Activated CD8-positive, alpha-beta memory T cell treated with anti-CD3 and anti-CD28 coated beads, Interleukin-2, amount 50 U/mL, for 48 hours (primary cell): ENCODE measurements at regions not wholly inside any gene's neighbourhood (a gene's known extent, or its start where the extent isn't known, plus 50 kb on each side); places are given as distances from the start of the nearest gene placed in this dataset.
"Not testable (repeated sequence)": the region's sequence is repeated elsewhere in the genome, so short reads cannot be mapped to it uniquely, and the experiment has no call there.

ENCODE experiments used
- DNase-seq: peaks from one replicate; pipeline ENCODE4 v3.0.0-alpha.2; 2020

DNA sequence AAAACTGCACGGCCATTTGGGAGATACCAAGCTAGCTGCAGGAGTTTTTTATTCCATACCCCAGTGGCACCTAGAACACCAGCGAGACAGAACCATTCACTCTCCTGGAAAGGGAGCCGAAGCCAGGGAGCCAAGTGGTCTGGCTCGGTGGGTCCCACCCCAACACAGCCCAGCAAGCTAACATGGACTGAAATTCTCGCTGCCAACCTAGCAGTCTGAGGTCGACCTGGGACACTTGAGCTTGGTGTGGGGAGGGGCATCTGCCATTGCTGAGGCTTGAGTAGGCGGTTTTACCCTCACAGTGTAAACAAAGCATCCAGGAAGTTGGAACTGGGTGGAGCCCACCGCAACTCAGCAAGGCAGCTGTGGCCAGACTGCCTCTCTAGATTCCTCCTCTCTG is 108.9 kb upstream of the CHD1 start:
- DNase-seq, result no peak

DNA sequence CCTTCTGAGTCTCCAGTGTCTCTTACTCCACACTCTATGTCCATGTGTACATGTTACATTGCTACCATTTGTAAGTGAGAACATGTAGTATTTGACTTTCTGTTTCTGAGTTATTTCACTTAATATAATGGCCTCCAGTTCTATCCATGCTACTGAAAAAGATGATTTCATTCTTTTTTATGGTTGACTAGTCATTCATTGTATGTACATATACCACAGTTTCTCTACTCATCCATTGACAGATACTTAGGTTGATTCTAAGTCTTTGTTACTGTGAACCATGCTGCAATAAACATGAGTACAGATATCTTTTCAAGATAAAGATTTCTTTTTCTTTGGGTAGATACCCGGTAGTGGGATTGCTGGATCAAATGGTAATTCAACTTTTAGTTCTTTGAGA is 107.1 kb upstream of the CHD1 start:
- DNase-seq, result no peak

DNA sequence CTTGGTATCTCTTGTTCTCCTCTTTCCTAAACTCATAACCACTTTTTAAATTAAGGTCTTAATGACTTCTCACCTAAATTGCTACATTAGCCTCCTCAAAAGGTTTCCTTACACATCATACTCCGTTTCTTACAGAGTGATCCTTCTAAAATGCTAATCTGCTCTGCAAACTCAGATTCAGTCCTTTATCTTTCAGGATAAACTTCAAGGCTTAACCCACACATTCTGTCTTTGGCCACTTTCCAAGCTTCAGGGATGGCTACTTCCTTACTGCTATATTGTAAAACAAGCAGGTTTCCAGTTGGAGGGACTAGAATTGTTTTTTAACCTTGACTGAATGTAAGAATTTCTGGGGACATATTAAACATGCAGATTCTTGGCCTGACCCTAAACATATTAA is 105.5 kb upstream of the CHD1 start:
- DNase-seq, result no peak

DNA sequence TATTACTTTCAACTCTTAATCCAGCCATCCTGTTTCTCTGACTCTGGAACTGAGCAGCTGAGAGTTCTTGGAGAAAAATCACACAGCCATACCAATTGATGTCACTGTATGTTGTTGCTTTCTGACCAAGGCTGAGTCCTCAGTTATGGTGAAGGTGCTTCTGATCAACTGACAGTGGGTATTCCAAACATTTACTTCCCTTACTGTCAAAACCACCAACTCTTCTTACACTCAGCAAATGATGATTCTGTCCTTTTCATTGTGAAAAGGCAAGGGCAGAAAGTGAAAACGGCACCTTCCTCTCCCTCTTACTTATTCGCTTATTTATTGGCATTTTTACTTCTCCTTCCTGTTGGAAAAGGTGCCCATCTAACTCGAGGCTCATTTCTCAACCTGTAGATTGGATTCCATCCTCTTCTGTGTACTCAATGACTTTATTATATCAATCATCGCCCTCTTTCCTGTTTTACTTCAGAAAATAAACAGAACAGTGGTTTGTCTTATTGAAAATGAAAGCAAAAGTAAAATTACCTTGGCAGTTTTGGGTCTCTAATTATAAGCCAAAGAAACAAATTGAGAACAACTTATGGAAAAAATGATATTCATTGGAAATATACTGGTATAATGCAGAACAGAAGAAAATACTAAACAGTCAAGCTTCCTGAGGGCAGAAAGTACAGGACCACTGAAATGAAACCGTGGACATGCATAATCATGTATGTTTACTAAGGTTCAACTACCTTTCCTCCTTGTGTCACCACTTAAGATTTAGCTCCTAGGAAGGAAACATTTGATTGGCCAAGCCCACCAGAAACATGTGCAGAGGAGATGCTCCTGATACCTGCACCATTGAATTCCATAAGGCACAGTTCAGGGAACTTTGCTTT is 104.5 kb upstream of the CHD1 start:
- DNase-seq, result no peak

- DNase-seq, result no peak
Observed at GRCh38 chr5:99032234-99033013, 103.6 kb upstream of the CHD1 start.

DNA sequence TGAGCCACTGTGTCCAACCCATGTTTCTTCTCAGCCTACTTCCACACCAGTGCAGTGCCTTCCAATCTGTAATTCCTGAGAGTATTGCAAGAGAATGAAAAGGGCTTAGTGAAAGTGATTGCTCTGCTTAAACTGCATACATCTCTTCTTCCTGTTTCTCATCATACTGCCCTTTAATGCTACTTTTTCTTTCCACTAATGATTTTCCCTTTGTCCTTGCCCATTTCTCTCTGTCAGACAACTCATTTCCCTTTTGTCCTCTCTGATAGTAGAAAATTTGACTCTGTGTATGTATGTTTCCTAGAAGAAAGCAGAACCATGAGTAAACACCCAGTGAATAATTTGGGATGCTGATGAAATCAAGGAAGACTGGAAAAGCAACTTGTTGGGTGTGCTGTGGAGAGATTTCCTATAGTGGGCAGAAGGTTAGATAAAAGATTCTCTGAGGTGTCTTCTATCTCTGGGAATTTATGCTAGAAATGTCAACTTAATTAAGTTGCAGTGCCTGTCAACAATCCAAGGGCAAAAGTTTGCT is 102.2 kb upstream of the CHD1 start:
- no peak for DNase-seq

DNA sequence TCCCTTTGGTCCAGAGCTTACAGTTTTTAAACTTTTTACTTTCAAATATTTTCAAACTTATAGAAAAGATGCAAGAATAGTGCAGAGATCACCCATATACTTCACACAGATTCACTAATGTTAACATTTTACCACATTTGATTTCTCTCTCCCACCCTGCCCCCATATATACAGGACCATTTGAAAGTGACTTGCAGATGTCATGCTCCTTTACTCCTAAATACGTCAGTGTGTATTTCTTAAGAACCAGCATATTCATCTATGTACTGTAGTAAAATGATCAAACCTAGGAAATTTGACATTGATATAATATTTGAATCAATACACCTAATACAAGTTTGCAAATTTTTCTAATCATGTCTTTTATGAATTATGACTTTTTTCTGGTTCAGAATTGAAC is 100.4 kb upstream of the CHD1 start:
- DNase-seq, result no peak

DNA sequence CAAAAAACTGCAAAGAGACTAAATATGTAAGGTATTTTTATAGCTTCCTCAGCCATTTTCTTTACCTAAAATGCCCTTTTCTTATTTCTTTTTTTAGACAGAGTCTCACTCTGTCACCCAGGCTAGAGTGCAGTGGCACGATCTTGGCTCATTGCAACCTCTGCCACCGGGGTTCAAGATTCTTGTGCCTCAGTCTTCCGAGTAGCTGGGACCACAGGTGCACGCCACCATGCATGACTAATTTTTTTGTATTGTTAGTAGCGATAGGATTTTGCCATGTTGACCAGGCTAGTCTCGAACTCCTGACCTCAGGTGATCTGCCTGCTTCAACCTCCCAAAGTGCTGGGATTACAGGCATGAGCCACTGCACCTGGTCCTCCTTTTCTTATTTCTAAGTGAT is 99.4 kb upstream of the CHD1 start:
- DNase-seq, result not testable (repeated sequence)

DNA sequence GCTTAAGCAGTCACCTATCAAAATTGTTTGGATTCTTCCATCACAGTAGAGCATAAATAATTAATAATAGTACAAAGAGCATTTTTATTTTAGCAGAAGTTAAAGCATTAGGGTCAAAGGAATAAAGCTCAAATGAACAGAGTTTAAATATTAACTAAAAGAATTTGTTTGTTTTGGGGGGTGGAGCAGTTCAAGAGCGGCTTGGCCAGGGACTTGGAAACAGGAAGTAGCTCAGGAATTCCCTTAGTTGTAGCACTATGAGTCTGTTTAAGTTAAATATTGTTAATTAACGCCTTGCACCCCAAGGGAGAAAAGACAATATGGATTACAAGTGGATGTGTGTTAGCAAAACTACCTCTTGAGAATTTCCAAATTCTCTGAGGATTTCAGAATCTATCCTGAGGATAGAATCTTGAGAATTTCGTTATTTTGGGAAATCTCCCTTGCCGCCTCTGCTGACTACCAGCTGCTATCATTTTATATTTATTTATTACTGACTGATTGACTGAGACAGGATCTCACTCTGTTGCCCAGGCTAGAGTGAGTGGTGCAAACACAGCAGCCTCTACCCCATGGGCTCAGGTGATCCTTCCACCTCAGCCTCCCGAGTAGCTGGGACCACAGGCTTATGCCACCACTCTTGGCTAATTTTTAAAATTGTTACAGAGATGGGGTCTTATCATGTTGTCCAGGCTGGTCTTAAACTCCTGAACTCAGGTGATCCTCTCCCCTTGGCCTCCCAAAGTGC is 96.7 kb upstream of the CHD1 start:
- no peak for DNase-seq

- DNase-seq, result no peak
Observed at GRCh38 chr5:99023330-99023729, 94.5 kb upstream of the CHD1 start.

GRCh38 chr5:99022250-99022649 is 93.4 kb upstream of the CHD1 start:
- no peak for DNase-seq

DNA sequence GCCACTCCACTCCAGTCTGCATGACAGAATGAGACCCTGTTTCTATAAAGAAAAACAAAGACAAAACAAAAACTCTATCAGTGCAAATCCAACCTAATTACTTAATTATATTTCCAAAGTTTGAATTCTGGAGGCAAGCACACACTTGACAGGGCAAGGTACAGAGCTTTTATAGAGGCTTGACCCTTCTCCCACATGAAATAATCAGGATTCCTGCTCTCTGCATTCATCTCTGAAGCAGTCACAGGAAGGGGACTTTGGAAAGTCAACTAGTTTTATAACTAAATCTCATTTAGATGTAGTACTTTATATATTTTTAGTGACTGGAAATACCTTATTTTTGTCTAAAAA is 91.9 kb upstream of the CHD1 start:
- DNase-seq, result no peak

- no peak for DNase-seq
Observed at GRCh38 chr5:99019812-99020697, 91.2 kb upstream of the CHD1 start.

GRCh38 chr5:99019254-99019653 is 90.4 kb upstream of the CHD1 start:
- DNase-seq, result no peak

DNA sequence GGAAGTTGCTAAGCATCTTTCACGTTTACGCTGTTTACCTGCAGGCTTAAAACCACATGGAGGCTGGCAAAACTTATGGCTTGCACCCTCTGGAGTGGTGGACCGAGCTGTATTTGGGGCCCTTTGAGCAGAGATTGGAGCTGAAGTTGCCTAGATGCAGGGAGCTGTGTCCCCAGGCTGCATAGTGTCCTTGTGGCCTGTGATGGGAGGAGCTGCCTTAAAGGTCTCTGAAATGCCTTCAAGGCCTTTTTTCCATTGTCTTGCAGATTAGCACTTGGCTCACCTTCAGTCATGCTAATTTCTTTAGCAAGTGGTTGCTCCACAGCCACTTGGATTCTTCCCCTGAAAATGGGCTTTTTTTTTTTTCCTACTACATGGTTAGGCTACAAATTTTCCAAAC is 81.5 kb upstream of the CHD1 start:
- no peak for DNase-seq

- not testable (repeated sequence) for DNase-seq
Observed at GRCh38 chr5:99008009-99008408, 79.2 kb upstream of the CHD1 start.

DNA sequence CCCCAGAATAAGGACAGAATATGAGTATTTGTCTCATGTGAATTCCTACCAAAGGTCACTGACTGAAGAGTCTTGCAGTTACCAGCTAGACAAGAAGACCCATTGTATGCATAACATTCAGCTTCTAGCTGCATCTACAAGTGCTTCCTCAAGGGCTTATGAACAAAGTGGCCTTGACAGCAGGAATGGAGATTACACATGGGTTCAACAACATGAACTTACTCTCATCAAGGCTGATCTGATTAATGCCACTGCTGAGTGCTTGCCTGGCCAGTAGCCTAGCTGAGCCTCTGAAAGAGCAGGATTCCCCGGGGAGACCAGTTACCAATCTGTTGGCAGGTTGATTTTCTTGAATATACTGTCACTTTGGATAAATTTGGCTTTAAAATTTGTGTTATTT is 76.7 kb upstream of the CHD1 start:
- DNase-seq, result no peak

- no peak for DNase-seq
Observed at GRCh38 chr5:99004960-99005359, 76.2 kb upstream of the CHD1 start.

DNA sequence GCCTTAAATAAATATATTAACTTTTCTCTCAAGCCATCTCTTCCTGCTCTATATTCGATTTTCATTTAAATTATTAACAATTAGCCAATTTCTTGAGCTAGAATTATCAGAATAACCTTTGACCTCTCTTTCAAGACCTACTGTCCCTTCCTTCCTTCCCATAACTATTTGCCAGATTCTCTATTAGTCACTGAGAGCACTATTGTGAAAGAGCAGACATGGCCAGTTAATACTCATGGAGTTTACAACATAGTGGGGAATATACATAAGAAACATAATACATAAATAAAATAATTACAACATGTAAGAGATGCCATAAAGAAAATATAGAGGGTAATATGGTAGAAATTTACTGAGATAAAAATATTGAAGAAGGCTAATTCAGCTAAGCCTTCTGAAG is 72.1 kb upstream of the CHD1 start:
- DNase-seq, result no peak

DNA sequence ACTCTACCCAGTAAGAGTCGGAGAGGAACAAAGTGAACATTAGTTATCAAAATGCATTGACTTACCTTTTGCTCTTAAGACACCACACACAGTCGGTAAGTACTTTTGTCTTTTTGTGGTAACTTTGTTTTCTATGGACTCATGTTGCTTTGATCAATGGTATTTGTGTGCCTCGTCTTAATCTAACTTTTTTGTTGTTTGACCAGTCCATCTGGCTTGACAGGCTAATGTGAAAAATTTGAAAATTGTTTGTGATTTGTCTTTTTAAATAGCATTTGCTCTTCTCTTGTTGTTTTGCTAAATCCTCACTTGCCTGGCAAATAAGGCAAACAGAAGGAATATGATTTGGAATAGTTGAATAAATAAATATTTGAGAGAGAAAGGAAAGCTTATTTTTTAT is 71.4 kb upstream of the CHD1 start:
- DNase-seq, result no peak

DNA sequence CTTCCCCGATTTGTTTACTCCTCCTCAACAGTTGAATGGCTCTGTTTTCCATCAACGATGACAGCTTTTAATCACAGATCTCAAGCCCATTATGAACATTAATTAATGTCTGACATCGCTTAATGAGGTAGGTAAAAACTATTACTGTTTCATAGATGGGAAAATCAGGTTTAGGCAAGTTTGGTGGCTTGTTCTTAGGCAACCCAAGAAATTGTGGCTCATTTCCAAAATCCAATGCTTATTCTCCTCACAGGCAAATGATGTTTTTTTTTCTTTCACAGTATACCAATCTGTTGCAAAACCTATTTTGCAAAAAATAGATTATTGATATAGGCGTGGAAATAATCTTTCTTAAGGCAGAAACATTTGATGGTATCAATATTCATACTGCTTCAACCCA is 70.8 kb upstream of the CHD1 start:
- DNase-seq, result no peak

GRCh38 chr5:98997000-98997399 is 68.2 kb upstream of the CHD1 start:
- DNase-seq, result no peak
